DND-41 (cell line): ENCODE measurements at regions not wholly inside any gene's neighbourhood (a gene's known extent, or its start where the extent isn't known, plus 50 kb on each side); places are given as distances from the start of the nearest gene placed in this dataset.

Experiments used
- EZH2 ChIP-seq: IDR thresholded peaks from 3 replicates; pipeline ENCODE4 v1.6.1; 2012; ENCODE audit warnings: borderline replicate concordance, low read depth, mild to moderate bottlenecking, moderate library complexity, low read length, inconsistent platforms; ENCODE audit not compliant: severe bottlenecking
- TF ChIP-seq, protein P1 (sequence below): IDR thresholded peaks from 2 replicates; pipeline ENCODE4 v1.5.1; 2012; ENCODE audit warnings: borderline replicate concordance, low read length, moderate library complexity, mild to moderate bottlenecking; ENCODE audit not compliant: poor library complexity, severe bottlenecking; ENCODE audit errors: extremely low read depth

DNA sequence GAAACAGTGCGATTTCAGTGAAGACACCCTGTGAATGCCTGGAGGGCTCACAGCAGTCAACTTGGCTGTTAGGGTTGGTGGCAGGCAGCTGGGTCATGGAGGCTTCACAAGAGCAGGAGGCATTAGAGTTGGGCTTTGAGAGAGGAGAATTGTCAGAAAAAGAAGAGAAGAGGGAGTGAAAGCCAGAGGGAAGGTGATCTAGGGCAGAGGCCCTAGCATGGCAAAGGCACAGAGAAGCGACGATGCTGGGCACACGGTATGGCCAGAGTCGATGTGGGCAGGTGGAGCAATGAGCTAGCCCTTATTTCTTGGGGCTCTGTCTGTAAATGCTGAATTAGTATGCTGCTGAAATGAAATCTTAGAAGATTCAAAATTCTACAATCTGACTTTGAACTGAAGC, 52.6 kb upstream of the OLFM4 start:
- TF ChIP-seq, protein P1, sequence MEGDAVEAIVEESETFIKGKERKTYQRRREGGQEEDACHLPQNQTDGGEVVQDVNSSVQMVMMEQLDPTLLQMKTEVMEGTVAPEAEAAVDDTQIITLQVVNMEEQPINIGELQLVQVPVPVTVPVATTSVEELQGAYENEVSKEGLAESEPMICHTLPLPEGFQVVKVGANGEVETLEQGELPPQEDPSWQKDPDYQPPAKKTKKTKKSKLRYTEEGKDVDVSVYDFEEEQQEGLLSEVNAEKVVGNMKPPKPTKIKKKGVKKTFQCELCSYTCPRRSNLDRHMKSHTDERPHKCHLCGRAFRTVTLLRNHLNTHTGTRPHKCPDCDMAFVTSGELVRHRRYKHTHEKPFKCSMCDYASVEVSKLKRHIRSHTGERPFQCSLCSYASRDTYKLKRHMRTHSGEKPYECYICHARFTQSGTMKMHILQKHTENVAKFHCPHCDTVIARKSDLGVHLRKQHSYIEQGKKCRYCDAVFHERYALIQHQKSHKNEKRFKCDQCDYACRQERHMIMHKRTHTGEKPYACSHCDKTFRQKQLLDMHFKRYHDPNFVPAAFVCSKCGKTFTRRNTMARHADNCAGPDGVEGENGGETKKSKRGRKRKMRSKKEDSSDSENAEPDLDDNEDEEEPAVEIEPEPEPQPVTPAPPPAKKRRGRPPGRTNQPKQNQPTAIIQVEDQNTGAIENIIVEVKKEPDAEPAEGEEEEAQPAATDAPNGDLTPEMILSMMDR = no peak
- TF ChIP-seq EZH2 = no peak
